ENCODE measurements at regions not wholly inside any gene's neighbourhood (a gene's known extent, or its start where the extent isn't known, plus 50 kb on each side); places are given as distances from the start of the nearest gene placed in this dataset.

- no peaks in the 10 kb centered on the region for H3K4me1 Mint-ChIP-seq
- DNase-seq (ENCODE audit: low read depth, low spot score) = no peak
- no peak overlapping the region for H3K4me3 Mint-ChIP-seq
- H3K27me3 Mint-ChIP-seq (ENCODE audit: low read depth) = no peaks in the 10 kb centered on the region
- H3K27ac Mint-ChIP-seq (ENCODE audit: unreplicated experiment) = no peak overlapping the region
- TF ChIP-seq CTCF (conservative IDR thresholded peaks at IDR 0.05) = no peak
- H3K9me3 Mint-ChIP-seq = peaks cover 3% of the 10 kb centered on the region
- H3K36me3 Mint-ChIP-seq (ENCODE audit: low read depth) = no peaks in the 10 kb centered on the region
Measured at GRCh38 chr2:105526000-105526925, 127.4 kb upstream of the FHL2 start.

- no peak overlapping the region for H3K4me3 Mint-ChIP-seq
- H3K4me1 Mint-ChIP-seq = no peaks in the 10 kb centered on the region
Measured at GRCh38 chr2:105525201-105525600, 126.3 kb upstream of the FHL2 start.

GRCh38 chr2:105522645-105523044 is 123.8 kb upstream of the FHL2 start:
- no peaks in the 10 kb centered on the region for H3K27me3 Mint-ChIP-seq (ENCODE audit: low read depth)
- no peak overlapping the region for H3K4me3 Mint-ChIP-seq
- no peaks in the 10 kb centered on the region for H3K9me3 Mint-ChIP-seq
- H3K4me1 Mint-ChIP-seq = no peaks in the 10 kb centered on the region
- H3K27ac Mint-ChIP-seq (ENCODE audit: unreplicated experiment) = no peak overlapping the region
- H3K36me3 Mint-ChIP-seq (ENCODE audit: low read depth) = no peaks in the 10 kb centered on the region
- TF ChIP-seq CTCF (conservative IDR thresholded peaks at IDR 0.05) = no peak
- DNase-seq (ENCODE audit: low read depth, low spot score) = no peak

More at GRCh38 chr2:105525201-105525600, 126.3 kb upstream of the FHL2 start:
- Mint-ChIP-seq H3K36me3 (ENCODE audit: low read depth) (no peaks in the 10 kb centered on the region), H3K27ac (ENCODE audit: unreplicated experiment) (no peak overlapping the region), H3K9me3 (no peaks in the 10 kb centered on the region), H3K27me3 (ENCODE audit: low read depth) (no peaks in the 10 kb centered on the region)
- no peak for TF ChIP-seq CTCF (conservative IDR thresholded peaks at IDR 0.05)
- DNase-seq (ENCODE audit: low read depth, low spot score) = no peak

- TF ChIP-seq CTCF (conservative IDR thresholded peaks at IDR 0.05) = no peak
- H3K4me1 Mint-ChIP-seq = no peaks in the 10 kb centered on the region
- no peak for DNase-seq (ENCODE audit: low read depth, low spot score)
- no peak overlapping the region for H3K4me3 Mint-ChIP-seq
- no peaks in the 10 kb centered on the region for H3K36me3 Mint-ChIP-seq (ENCODE audit: low read depth)
- H3K27me3 Mint-ChIP-seq (ENCODE audit: low read depth) = no peaks in the 10 kb centered on the region
- H3K9me3 Mint-ChIP-seq = no peaks in the 10 kb centered on the region
- H3K27ac Mint-ChIP-seq (ENCODE audit: unreplicated experiment) = no peak overlapping the region
Measured at GRCh38 chr2:105521616-105522015, 122.8 kb upstream of the FHL2 start.

GRCh38 chr2:105521176-105521575 is 122.3 kb upstream of the FHL2 start:
- no peak overlapping the region for H3K27ac Mint-ChIP-seq (ENCODE audit: unreplicated experiment)
- TF ChIP-seq CTCF (conservative IDR thresholded peaks at IDR 0.05) = peak; percentile 82
- no peaks in the 10 kb centered on the region for H3K4me1 Mint-ChIP-seq
- no peaks in the 10 kb centered on the region for H3K9me3 Mint-ChIP-seq
- H3K27me3 Mint-ChIP-seq (ENCODE audit: low read depth) = no peaks in the 10 kb centered on the region
- no peak for DNase-seq (ENCODE audit: low read depth, low spot score)
- H3K4me3 Mint-ChIP-seq = no peak overlapping the region
- H3K36me3 Mint-ChIP-seq (ENCODE audit: low read depth) = no peaks in the 10 kb centered on the region
